Limb (tissue), 2 donors: ENCODE measurements at regions not wholly inside any gene's neighbourhood (a gene's known extent, or its start where the extent isn't known, plus 50 kb on each side); places are given as distances from the start of the nearest gene placed in this dataset.
"Not testable (repeated sequence)": the region's sequence is repeated elsewhere in the genome, so short reads cannot be mapped to it uniquely, and the experiment has no call there.

ENCODE experiments used
- DNase-seq, 2 donors: peaks; one replicate each; pipeline ENCODE4 v3.0.0-alpha.2; 2016; ENCODE audit errors: extremely low spot score in 2 of 2

- no peak for DNase-seq
These were observed 203.9 kb upstream of the PRDM1 start for GRCh38 chr6:105882121-105882803.

GRCh38 chr6:105881608-105882007 lies 204.5 kb upstream of the PRDM1 start:
- no peak for DNase-seq

GRCh38 chr6:105880030-105880492 lies 206.1 kb upstream of the PRDM1 start:
- no peak for DNase-seq

- DNase-seq, result no peak
These were observed 207.0 kb upstream of the PRDM1 start for GRCh38 chr6:105879146-105879545.

GRCh38 chr6:105875974-105876640 lies 210.0 kb upstream of the PRDM1 start:
- DNase-seq, result no peak

GRCh38 chr6:105874835-105875626 lies 211.1 kb upstream of the PRDM1 start:
- no peak for DNase-seq

GRCh38 chr6:105873799-105874198 lies 212.3 kb upstream of the PRDM1 start:
- DNase-seq, result no peak

- DNase-seq, result no peak
These were observed 212.9 kb upstream of the PRDM1 start for GRCh38 chr6:105873211-105873704.

GRCh38 chr6:105872249-105872648 lies 213.9 kb upstream of the PRDM1 start:
- DNase-seq, result no peak

- DNase-seq, result no peak
These were observed 214.6 kb upstream of the PRDM1 start for GRCh38 chr6:105871542-105871941.

- DNase-seq, result no peak
These were observed 216.2 kb upstream of the PRDM1 start for GRCh38 chr6:105869835-105870440.

GRCh38 chr6:105868823-105869460 lies 217.2 kb upstream of the PRDM1 start:
- no peak for DNase-seq

- DNase-seq, result no peak
These were observed 218.3 kb upstream of the PRDM1 start for GRCh38 chr6:105867821-105868220.

- no peak for DNase-seq
These were observed 218.9 kb upstream of the PRDM1 start for GRCh38 chr6:105867277-105867676.

GRCh38 chr6:105862936-105863607 lies 223.1 kb upstream of the PRDM1 start:
- no peak for DNase-seq

GRCh38 chr6:105860927-105861326 lies 225.2 kb upstream of the PRDM1 start:
- not testable (repeated sequence) for DNase-seq

GRCh38 chr6:105859457-105859856 lies 226.7 kb upstream of the PRDM1 start:
- DNase-seq, result no peak

- DNase-seq, result not testable (repeated sequence)
These were observed 227.5 kb upstream of the PRDM1 start for GRCh38 chr6:105858639-105859038.

- DNase-seq, result no peak
These were observed 230.7 kb upstream of the PRDM1 start for GRCh38 chr6:105855433-105855832.

GRCh38 chr6:105853979-105854378 lies 232.2 kb upstream of the PRDM1 start:
- DNase-seq, result not testable (repeated sequence)

- no peak for DNase-seq
These were observed 234.5 kb upstream of the PRDM1 start for GRCh38 chr6:105851606-105852005.
